Neural progenitor cell (in vitro differentiated cells): ENCODE measurements at regions not wholly inside any gene's neighbourhood (a gene's known extent, or its start where the extent isn't known, plus 50 kb on each side); places are given as distances from the start of the nearest gene placed in this dataset.

Experiments used
- EZH2 ChIP-seq: fragments of 200-600 bp; sonication (generic); IDR thresholded peaks from 2 replicates; pipeline ENCODE4 v1.6.1; 2017; ENCODE audit warnings: antibody characterized with exemption, mild to moderate bottlenecking, moderate library complexity
- EZH2phosphoT487 ChIP-seq: fragments of 200-600 bp; sonication (generic); IDR thresholded peaks from 2 replicates; pipeline ENCODE4 v1.6.1; 2017; ENCODE audit warnings: antibody characterized with exemption
- TF ChIP-seq, protein P1 (sequence below): fragments of 200-600 bp; sonication (generic); IDR thresholded peaks from 2 replicates; pipeline ENCODE4 v1.5.1; 2017; ENCODE audit warnings: antibody characterized with exemption, mild to moderate bottlenecking

DNA sequence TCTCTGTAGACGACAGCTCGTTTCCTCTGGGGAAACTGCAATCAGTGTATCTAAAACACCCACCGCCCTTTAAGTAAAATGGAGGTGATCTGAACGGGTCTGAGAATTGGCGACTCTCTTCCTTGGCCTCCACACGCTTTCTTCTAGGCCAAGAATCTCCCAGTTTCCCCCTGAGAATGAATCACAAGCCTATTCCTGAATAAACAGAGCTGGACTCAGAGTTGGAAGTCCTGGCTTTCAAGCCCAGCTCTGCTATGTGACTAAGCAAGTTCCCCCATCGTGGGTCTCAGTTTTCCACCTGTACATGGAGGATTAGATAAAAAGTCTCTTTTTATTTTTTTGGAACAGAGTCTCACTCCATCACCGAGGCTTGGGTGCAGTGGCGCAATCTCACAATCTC, 200.4 kb downstream of the MN1 start:
- TF ChIP-seq, protein P1, sequence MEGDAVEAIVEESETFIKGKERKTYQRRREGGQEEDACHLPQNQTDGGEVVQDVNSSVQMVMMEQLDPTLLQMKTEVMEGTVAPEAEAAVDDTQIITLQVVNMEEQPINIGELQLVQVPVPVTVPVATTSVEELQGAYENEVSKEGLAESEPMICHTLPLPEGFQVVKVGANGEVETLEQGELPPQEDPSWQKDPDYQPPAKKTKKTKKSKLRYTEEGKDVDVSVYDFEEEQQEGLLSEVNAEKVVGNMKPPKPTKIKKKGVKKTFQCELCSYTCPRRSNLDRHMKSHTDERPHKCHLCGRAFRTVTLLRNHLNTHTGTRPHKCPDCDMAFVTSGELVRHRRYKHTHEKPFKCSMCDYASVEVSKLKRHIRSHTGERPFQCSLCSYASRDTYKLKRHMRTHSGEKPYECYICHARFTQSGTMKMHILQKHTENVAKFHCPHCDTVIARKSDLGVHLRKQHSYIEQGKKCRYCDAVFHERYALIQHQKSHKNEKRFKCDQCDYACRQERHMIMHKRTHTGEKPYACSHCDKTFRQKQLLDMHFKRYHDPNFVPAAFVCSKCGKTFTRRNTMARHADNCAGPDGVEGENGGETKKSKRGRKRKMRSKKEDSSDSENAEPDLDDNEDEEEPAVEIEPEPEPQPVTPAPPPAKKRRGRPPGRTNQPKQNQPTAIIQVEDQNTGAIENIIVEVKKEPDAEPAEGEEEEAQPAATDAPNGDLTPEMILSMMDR, result no peak
- TF ChIP-seq EZH2, result no peak
- TF ChIP-seq EZH2phosphoT487, result no peak
